ENCODE measurements at regions not wholly inside any gene's neighbourhood (a gene's known extent, or its start where the extent isn't known, plus 50 kb on each side); places are given as distances from the start of the nearest gene placed in this dataset.

DNA sequence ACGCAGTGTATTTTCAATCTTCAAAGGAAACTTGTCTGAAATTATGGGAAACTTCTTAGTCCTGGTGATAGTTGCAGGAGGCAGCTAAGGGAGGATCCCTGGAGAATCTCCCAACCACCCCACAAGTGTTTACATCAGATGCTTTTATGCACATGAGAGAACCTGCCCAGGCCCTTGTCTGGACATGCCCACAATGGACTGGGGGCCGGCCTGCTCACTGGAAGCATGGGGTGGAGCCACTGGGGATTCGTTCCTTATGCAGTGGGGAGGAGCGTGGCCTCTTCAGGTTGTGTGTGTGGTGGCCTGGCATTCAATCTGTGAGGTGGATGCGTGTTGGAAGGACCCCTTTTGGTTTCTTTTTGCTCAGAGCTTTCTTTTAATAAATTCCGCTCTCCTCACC lies 398.7 kb upstream of the PPP1R2C start:
- Histone ChIP-seq H3K36me3 (ENCODE audit: control insufficient read depth in 2 of 2, insufficient read depth in 1 of 2, low read length in 2 of 2) (no peaks in the 10 kb centered on the region), H3K4me3 (ENCODE audit: low read depth, low read length) (no peak overlapping the region), H3K27ac (ENCODE audit: extremely low read depth, low read depth, low read length) (no peak overlapping the region), H3K4me1 (ENCODE audit: control insufficient read depth, insufficient read depth, low read length) (no peaks in the 10 kb centered on the region), H3K9me3 (ENCODE audit: control insufficient read depth, insufficient read depth, low read depth, low read length) (no peaks in the 10 kb centered on the region; the same call in 1 of the 2 replicates)
- POLR2A ChIA-PET, result no interaction called here
- CTCF ChIA-PET, result interaction anchor here (0.7 kb wide), 1 partner anchor 275 kb away, joined by 3 read pairs; no protein-coding TSS in a partner anchor
- TF ChIP-seq ZNF37A (tag by site-specific recombination; IDR thresholded peaks at IDR 0.05) (no peak), ZNF596 (tag by site-specific recombination; IDR thresholded peaks at IDR 0.05) (no peak), ZXDB (tag by site-specific recombination; IDR thresholded peaks at IDR 0.05) (no peak), ZNF112 (tag by site-specific recombination; IDR thresholded peaks at IDR 0.05) (no peak), ZNF10 (tag by site-specific recombination; IDR thresholded peaks at IDR 0.05) (no peak), ZNF202 (tag by site-specific recombination; IDR thresholded peaks at IDR 0.05; ENCODE audit: borderline replicate concordance) (no peak), ZNF354C (tag by site-specific recombination; IDR thresholded peaks at IDR 0.05; ENCODE audit: borderline replicate concordance, low read depth) (no peak), ZNF510 (tag by site-specific recombination; IDR thresholded peaks at IDR 0.05; ENCODE audit: insufficient replicate concordance) (no peak), ZNF521 (tag by site-specific recombination; IDR thresholded peaks at IDR 0.05) (no peak), ZNF302 (tag by site-specific recombination; IDR thresholded peaks at IDR 0.05; ENCODE audit: low read depth) (no peak), ZFP41 (tag by site-specific recombination; IDR thresholded peaks at IDR 0.05; ENCODE audit: borderline replicate concordance) (no peak), ZNF169 (tag by site-specific recombination; IDR thresholded peaks at IDR 0.05) (no peak), ZNF785 (tag by site-specific recombination; IDR thresholded peaks at IDR 0.05) (no peak), OSR2 (tag by site-specific recombination; IDR thresholded peaks at IDR 0.05) (no peak), GLIS1 (tag by site-specific recombination; IDR thresholded peaks at IDR 0.05) (no peak)
- TF ChIP-seq, protein P1, sequence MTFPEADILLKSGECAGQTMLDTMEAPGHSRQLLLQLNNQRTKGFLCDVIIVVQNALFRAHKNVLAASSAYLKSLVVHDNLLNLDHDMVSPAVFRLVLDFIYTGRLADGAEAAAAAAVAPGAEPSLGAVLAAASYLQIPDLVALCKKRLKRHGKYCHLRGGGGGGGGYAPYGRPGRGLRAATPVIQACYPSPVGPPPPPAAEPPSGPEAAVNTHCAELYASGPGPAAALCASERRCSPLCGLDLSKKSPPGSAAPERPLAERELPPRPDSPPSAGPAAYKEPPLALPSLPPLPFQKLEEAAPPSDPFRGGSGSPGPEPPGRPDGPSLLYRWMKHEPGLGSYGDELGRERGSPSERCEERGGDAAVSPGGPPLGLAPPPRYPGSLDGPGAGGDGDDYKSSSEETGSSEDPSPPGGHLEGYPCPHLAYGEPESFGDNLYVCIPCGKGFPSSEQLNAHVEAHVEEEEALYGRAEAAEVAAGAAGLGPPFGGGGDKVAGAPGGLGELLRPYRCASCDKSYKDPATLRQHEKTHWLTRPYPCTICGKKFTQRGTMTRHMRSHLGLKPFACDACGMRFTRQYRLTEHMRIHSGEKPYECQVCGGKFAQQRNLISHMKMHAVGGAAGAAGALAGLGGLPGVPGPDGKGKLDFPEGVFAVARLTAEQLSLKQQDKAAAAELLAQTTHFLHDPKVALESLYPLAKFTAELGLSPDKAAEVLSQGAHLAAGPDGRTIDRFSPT (tag by site-specific recombination; IDR thresholded peaks at IDR 0.05), result no peak
- TF ChIP-seq, protein P2, sequence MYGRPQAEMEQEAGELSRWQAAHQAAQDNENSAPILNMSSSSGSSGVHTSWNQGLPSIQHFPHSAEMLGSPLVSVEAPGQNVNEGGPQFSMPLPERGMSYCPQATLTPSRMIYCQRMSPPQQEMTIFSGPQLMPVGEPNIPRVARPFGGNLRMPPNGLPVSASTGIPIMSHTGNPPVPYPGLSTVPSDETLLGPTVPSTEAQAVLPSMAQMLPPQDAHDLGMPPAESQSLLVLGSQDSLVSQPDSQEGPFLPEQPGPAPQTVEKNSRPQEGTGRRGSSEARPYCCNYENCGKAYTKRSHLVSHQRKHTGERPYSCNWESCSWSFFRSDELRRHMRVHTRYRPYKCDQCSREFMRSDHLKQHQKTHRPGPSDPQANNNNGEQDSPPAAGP (tag by site-specific recombination; IDR thresholded peaks at IDR 0.05), result no peak

- Histone ChIP-seq H3K9me3 (ENCODE audit: control insufficient read depth, insufficient read depth, low read depth, low read length) (no peaks in the 10 kb centered on the region), H3K36me3 (ENCODE audit: control insufficient read depth in 2 of 2, insufficient read depth in 1 of 2, low read length in 2 of 2) (no peaks in the 10 kb centered on the region), H3K4me3 (ENCODE audit: low read depth, low read length) (no peak overlapping the region), H3K27ac (ENCODE audit: extremely low read depth, low read depth, low read length) (no peak overlapping the region), H3K4me1 (ENCODE audit: control insufficient read depth, insufficient read depth, low read length) (no peaks in the 10 kb centered on the region)
- CTCF ChIA-PET, result no interaction called here
- POLR2A ChIA-PET, result no interaction called here
- no peak for TF ChIP-seq ZIC2 (tag by site-specific recombination; IDR thresholded peaks at IDR 0.05)
- TF ChIP-seq ZBTB8A (tag by site-specific recombination; IDR thresholded peaks at IDR 0.05), result no peak
- TF ChIP-seq ZSCAN5A (tag by site-specific recombination; IDR thresholded peaks at IDR 0.05), result no peak
- no peak for TF ChIP-seq ZNF664 (tag by site-specific recombination; IDR thresholded peaks at IDR 0.05)
- TF ChIP-seq YY2 (tag by site-specific recombination; IDR thresholded peaks at IDR 0.05), result no peak
- no peak for TF ChIP-seq ZBTB1 (tag by site-specific recombination; IDR thresholded peaks at IDR 0.05)
- no peak for TF ChIP-seq ZNF473 (tag by site-specific recombination; IDR thresholded peaks at IDR 0.05)
- no peak for TF ChIP-seq BCL6B (tag by site-specific recombination; IDR thresholded peaks at IDR 0.05)
- no peak for TF ChIP-seq ZNF221 (tag by site-specific recombination; IDR thresholded peaks at IDR 0.05; ENCODE audit: borderline replicate concordance)
- TF ChIP-seq SP7 (tag by site-specific recombination; IDR thresholded peaks at IDR 0.05), result no peak
- TF ChIP-seq, protein P3, sequence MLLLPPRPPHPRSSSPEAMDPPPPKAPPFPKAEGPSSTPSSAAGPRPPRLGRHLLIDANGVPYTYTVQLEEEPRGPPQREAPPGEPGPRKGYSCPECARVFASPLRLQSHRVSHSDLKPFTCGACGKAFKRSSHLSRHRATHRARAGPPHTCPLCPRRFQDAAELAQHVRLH (tag by site-specific recombination; IDR thresholded peaks at IDR 0.05), result no peak
- no peak for TF ChIP-seq ZNF274 (IDR thresholded peaks at IDR 0.05; ENCODE audit: low read length)
- TF ChIP-seq ZNF274 (tag by site-specific recombination; IDR thresholded peaks at IDR 0.05; ENCODE audit: borderline replicate concordance), result no peak
- TF ChIP-seq ZNF626 (tag by site-specific recombination; IDR thresholded peaks at IDR 0.05), result no peak
These were observed 410.3 kb upstream of the PPP1R2C start for GRCh38 chrX:43188296-43188695.
